ENCODE measurements at regions not wholly inside any gene's neighbourhood (a gene's known extent, or its start where the extent isn't known, plus 50 kb on each side); places are given as distances from the start of the nearest gene placed in this dataset.
"Not testable (repeated sequence)": the region's sequence is repeated elsewhere in the genome, so short reads cannot be mapped to it uniquely, and the experiment has no call there.

DNA sequence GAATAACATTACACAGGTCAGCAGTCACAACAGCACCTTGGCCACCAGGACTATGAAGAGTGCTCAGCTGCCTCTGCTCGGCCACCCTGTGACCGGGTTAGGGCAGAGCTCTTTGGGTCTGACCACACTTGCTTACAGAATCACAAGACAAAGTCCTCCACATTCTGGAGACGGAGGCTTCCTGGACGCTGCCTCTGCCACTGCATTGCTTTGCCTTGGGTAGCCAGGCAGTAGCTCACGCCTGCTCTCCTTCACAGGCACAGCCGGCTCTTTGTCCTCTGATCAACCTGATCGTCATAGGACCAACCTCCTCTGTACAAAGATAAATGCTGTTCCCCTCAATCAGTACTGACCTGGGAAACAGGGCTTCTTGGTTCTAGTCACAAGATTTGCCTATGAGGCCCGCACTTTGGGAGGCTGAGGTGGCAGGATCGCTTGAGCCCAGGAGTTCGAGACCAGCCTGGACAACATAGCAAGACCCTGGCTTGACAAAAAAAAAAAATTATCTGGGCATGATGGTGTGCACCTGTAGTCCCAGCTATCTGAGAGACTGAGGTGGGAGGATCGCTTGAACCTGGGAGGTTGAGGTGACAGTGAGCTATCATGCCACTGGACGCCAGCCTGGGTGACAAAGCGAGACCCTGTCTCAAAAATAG, 128.4 kb upstream of the IER5L start:
- DNase-seq (ENCODE audit: extremely low read depth, low read depth): no peak

DNA sequence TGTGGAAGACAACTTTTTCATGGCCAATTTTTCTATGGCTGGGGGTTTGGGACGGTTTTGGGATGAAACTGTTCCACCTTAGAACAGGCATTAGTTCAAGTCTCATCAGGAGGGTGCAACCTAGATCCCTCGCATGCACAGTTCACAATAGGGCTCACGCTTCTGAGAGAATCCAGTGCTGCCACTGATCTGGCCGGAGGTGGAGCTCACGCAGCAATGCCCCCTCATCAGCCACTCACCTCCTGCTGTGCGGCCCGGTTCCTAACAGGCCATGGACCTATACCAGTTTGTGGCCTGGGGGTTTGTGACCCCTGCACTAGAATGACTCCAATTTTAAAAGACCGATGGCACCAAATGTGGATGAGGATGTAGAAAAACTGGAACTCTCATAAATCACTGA, 127.2 kb upstream of the IER5L start:
- DNase-seq (ENCODE audit: extremely low read depth, low read depth): no peak

DNA sequence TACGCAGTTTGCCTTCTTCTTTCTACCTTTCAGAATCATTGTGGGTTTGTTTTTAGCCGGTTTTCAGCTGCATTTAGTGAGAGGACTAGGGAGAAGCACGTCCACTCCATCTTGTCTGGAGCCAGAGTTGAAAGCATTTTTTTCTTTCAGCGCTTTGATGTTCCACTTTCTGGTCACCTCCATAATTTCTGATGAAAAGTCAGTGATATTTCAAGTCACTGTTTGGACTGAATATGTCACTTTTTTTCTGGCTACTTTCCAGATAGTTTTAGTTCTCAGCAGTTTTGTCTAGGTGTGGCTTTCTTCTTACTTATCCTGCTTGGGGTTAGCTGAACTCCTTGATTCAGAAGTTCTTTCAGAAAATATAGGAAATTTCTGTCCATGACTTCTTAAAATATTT, 123.9 kb upstream of the IER5L start:
- no peak for DNase-seq (ENCODE audit: extremely low read depth, low read depth)

DNA sequence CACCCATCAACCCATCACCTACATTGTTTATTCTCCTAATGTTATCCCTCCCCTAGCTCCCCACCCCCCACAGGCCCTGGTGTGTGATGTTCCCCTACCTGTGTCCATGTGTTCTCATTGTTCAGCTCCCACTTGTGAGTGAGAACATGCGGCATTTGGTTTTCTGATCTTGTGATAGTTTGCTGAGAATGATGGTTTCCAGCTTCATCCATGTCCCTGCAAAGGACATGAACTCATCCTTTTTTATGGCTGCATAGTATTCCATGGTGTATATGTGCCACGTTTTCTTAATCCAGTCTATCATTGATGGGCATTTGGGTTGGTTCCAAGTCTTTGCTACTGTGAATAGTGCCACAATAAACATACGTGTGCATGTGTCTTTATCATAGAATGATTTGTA, 118.1 kb upstream of the IER5L start:
- DNase-seq (ENCODE audit: extremely low read depth, low read depth): not testable (repeated sequence)

DNA sequence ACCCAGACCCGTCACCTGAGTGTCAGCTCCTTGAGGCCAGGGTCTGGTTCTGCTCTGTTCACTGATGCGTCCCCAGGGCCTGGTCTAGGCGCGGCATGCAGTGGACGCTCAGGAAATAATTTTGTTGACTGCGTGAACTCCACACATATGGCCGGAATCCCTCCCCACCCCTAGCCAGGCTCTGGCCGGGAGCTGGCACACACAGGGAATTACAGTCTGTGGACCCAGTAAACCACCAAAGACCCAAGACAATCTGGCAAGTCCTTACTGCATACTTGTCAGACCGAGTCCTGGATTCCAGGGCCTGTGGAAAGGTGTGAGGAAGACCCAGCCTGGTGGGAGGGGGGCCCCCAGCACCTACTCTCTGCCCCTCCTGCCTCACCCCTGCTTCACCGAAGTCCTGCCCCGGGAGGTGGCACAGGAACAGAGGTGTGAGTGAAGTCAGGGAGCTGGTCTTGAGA, 113.0 kb upstream of the IER5L start:
- no peak for DNase-seq (ENCODE audit: extremely low read depth, low read depth)

DNA sequence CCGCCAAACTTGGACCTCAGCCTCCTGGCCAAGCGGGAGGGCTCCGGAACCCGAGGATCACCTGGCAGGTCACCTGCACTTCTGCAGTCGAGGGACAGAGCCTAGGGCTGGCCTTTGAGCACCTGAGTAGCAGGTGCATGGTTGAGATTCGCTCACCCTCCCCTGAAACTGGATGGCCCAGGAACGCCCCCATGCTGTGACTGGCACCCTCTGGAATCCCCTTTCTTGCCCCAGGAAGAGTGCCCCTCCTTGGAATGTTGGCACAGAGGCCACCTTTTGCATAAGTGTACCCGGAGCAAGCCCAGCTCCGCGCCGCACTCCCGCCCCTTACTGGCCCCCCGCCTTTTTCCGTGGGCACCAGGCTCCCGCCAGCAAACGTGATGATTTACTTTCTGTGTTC, 112.5 kb upstream of the IER5L start:
- DNase-seq (ENCODE audit: extremely low read depth, low read depth): no peak

DNA sequence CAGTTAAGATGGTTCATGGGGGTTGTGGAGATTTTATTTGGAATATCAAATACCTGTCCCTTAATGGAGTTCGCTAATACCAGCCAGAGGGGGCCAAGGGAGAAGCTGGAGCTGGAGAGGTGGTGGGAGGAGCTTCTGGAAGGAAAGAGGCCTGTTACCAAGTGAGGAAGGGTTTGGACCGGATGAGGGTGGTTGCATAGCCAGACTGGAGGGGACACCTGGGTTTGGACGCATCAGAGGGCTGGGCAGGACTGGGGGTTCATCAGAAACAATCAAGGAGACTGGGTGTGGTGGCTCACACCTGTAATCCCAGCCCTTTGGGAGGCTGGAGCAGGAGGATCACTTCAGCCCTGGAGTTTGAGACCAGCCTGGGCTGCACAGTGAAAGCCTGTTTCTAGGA, 111.8 kb upstream of the IER5L start:
- no peak for DNase-seq (ENCODE audit: extremely low read depth, low read depth)

DNA sequence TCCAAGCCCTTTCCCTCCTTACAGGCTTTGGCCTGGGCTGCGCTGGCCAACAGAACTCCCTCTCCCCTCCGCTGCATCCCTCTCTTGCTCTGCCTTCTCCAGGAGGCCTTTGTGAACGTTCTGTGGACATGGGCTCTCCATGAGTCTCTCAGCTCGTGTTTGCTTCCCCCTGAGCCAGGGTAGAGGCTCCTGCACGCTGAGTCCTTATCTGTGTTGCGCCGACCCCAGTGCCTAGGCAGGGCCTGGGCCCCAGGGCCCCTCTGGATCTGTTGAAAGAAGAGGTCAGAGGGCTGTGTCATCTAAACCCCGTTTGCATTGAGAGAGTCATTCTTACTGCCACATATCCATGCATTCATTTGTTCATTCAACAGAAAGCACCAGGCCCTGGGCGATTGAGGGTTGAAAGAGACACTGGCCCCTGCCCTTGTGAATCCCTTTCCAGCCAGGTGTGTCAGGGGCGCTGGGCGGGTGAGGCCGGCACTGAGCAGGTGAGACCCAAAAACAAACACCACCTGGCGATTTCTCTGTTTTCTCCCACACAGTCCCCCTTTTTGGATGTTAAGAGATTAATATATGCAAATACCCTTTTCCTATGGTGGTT, 111.2 kb upstream of the IER5L start:
- DNase-seq (ENCODE audit: extremely low read depth, low read depth): no peak

DNA sequence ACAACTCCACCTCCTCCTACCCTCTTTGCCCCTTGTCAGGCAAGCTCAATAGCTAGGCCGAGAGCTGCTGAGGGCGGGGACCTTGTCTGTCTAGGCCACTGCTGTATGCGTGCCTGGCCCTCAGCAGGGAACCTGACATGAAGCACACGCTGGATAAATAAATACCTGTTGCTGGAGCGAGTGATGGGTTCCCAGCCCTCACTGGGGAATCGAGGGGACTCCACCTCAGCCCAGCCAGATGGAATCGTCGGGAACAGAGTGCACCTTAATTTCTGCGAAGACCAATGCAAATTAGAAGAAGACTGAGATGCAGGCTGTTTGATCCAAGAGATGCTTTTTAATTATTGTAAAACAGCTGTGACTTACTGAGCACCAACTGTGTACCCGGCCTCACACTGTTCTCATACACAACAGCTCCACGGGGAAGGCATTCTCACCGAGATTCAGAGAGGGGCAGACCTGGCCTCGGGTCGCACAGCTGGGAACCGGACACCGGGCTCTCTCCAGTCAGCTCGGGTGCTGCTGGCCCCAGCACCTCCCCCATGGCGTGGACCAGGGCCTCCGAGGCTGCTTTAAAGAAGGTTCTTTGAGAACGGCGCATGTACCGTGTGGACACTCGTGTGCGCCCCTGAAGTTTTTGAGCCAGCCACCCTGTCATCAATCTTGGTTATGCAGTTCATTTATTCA, 109.7 kb upstream of the IER5L start:
- DNase-seq (ENCODE audit: extremely low read depth, low read depth): no peak

DNA sequence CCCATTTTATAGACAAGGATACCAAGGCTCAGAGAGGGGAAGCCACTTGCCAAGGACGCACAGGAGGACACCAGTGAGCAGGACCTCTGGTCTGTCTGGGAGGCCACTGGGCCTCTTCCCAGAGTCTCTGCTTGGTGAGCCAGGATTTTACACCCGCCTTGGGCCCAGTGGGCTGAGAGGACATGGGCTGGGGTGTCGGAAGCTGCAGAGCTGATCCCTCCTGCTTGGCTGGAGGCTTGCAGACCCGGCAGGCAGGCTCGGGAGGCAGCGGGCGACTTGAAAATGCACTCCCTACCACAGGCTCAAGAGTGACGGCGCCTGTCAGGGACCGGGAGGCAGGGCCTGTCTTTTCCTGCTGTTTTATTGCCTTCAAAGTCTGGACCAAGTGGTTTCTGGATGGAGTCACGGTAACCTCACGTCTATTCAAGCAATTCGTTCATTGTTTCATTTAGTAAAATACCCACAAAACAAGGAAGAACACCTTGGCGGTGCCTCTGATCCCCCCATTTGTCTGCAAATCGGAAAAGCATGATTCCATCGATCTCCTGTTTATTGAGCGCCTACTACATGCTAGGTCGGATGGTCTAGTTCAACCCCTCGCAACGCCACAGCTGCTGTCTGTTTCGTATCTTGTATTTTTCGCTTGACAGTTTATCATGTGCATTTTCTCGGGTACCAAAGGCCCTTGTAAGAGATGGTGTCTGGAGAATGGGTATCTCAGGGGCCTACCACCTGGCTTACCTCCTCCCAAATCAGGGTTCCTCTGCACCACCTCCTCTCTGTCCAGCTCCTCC, 108.1 kb upstream of the IER5L start:
- no peak for DNase-seq (ENCODE audit: extremely low read depth, low read depth)

DNA sequence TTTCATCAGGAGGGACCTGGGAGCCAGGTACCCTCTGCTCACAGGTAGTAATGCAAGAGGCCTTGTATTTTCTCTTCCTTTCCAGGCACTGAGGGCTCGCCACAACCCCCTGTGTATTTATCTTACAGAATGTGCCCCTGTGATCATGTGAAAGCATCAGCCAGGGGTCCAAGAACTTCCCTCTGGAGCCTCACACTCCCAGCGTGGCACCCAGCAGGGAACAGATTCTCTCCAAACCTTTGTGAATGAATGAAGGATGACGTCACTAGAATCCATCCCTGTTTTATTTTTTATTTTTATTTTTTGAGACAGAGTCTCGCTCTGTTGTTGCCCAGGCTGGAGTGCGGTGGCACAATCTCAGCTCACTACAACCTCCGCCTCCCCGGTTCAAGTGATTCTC, 107.3 kb upstream of the IER5L start:
- no peak for DNase-seq (ENCODE audit: extremely low read depth, low read depth)

DNA sequence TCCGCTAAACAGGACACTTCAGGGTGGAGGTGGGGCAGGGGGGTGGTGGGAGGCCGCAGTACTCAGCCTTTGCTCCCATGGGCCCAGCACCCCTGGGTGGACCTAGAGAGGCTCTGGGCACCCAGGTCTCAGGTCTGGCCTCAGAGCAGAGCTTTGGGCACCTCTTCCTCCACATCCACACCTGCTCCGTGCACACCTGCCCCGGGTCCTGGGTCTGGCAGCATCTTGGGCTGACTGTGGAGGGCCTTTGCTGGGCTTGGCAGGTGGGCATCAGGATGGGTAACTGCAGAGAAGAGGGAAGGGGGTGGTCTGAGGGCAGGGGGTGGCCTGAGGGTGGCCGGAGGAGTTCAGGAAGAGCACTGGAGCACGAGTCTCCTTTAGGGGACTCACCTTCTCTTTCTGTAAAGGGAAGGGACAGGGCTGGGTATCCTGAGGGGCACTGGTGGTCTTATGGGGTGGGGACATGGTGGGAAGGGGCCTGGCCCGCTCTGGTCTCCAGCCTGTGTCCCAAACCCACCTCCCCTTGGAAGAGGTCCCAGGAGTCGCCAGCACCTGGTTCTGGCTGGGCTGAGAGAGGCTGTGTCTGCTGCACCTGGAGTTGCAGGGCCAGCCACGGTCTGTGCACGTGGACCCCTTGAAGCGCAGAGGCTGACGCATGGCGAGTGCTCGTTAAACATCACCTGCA, 106.7 kb upstream of the IER5L start:
- no peak for DNase-seq (ENCODE audit: extremely low read depth, low read depth)

DNA sequence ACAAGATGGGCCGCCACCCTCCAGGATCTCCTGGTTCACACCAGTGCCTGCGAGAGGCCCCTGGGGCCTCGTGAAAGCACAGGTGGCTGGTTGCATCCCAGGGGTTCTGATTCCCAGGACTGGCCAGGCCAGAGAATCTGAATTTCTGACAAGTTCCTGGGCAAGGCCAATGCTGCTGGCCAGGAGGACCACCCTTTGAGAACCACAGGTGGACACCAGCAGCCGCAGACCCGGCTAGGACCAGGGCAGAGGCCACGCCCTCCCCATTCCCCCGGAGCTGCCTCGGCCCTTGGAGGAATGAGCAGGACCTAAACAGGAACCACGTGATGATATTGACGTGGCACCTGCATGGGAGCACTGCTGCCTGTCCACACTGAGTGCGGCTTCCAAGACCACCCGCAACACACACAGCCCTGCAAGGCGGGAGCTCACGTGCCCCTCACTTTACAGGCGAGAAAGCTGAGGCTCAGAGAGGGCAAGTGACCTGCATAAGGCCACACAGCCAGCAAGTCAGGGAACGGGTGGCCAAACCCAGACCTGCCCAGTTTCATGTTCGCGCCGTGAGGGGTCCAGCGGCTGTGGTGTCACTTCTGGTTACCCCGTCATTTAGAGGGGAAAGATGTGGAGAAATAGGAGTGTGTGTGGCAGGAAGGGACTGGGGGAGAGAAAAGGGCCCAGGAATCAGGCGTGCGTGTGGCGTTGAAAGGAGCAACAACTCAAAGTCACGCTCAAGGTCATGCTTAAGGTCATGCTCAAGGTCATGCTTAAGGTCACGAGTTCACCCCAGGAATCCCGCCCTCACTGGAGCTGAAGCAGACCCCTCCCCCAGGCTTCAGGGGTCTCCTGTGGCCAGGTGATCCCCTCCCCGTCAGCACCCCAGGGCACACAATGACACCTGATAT, 105.9 kb upstream of the IER5L start:
- no peak for DNase-seq (ENCODE audit: extremely low read depth, low read depth)

DNA sequence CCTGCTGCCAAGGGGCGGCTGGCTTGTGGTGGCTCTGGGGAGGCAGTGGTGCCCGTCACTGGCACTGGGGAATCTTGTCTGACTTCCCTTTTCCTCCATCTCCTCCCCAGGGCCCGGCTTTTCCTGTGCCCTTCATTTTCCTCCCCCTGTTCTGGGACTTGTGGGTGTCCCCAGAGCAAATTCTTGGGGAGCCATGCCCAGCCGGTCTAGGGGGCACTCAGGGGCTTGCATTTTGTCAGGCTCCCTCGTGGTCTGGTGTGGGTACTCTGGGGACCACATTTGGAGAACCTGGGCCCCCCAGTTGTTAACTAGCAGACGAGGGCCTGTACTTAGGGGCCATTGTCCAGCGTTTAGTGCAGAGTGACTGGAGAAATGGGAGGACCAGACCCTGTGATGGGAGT, 105.2 kb upstream of the IER5L start:
- DNase-seq (ENCODE audit: extremely low read depth, low read depth): no peak

DNA sequence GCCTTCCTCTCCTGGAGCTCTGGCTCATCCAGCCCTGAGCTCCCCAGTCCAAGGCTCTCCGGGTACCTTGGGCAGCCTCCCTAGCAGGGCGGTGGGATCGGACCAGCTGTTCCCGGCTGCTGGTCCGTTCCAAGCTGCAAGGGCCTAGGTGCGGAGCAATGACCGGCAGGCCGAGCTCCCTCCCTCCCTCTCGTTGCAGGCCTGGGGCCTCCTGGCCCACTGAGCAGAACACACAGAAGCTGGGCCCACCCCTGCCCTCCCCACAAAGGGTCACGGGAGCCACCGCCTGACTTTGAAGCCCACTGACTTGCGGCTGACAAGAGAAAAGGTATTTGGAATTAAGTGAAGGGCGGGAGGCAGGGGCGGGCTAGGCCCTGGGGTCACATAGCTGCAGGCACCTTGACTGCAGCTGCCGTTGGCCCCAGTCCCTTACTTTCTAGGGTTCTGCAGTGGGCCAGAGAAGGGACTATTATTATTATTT, 104.7 kb upstream of the IER5L start:
- DNase-seq (ENCODE audit: extremely low read depth, low read depth): no peak

DNA sequence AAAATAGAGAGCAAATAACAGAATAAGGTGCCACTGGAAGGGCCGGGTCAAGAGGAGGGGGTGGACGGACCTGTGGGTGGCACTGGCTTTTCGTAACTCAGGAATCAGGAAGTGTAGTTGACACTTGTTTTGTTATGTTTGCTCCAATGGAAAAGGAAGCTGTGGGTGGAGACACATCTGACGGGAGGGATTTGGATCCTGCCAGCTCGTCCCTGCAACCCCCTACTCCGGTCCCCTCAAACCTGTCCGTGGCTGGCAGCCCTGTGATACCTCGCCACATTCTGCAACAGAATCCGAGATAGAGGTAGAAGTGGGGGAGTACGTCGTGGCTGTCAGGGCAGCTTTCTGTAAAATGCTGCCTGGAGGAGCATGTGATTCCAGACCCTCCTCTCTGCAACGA, 104.2 kb upstream of the IER5L start:
- DNase-seq (ENCODE audit: extremely low read depth, low read depth): no peak

DNA sequence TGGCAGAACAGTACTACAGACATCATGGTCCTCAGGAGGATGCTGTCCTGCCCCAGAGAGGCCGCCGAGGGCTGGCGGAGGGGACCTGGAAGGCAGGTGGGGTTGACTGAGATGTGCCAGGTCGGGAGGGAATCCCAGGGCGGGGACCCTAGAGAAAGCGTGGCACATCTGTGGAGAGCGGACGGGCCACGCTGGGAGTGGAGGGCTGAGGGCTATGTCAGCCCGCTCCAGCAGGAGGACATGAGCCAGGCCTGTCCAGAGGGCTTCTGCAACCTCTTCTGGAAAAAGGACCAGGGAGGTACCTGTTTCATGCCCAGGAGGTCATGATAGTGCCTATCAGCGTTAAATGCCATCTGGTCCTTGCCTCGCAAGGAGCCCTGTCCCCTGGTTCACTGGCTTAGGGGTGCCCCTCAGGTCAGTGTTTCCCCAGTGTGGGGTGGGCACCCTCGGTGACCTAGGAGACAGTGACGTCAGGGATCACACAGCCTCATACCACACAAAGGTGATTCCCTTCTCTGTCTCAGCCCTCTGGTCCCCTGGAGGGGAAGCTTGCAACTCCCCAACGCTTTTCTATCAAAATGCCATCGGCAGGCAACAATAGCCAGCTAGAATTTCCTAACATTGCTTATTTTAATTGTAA, 103.6 kb upstream of the IER5L start:
- no peak for DNase-seq (ENCODE audit: extremely low read depth, low read depth)

DNA sequence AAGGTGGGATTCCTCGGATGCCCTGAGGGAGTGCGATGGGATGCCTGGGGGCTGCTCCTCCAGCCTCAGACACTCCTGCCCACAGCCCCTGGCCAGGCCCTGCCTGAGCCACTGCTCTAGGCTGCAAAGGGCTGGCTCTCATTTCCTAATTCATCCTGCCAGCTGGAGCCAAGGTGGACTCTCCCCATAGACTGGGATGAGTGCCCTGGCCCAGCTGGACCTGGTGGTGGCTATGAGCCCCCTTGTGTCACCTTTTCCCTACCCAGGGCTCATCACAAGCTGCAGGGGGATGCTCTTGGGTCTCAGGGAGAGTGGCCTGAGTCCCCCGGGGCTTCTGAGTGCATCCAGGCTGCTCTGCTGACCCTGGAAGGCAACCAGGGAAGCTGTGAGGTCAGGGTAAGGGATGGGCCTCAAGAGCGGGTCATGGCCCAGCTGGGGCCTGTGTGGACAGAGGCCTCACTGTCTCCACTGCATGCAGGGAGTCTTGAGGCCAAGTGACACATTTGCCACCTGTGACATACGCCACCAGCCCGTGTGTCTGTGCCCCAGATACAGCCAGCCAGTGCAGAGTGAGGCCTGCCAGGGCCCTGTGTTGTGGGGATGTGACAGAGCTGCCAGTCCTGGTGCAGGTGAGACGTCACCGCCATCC, 102.7 kb upstream of the IER5L start:
- no peak for DNase-seq (ENCODE audit: extremely low read depth, low read depth)

DNA sequence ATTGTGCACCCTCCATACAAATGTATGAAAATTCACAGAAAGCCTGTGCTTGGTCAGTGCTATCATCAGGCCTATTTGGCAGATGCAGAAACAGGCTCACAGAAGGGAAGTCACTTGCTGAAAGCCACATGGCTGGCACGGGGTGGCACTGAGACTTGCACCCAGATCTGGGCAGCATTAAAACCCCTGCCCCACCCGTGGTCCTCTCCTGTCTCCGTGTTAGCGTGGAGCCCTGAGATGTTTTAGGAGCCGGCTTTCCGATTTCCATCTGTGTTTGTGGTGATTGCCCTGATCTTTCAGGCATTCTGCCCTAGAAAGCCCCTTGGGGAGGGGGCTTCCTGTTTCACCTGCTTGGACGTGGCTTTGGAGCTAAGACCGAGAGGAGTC, 102.2 kb upstream of the IER5L start:
- no peak for DNase-seq (ENCODE audit: extremely low read depth, low read depth)

Data from NCI-H460 (cell line).